ENCODE measurements at regions not wholly inside any gene's neighbourhood (a gene's known extent, or its start where the extent isn't known, plus 50 kb on each side); places are given as distances from the start of the nearest gene placed in this dataset.

- DNase-seq (ENCODE audit: low read depth in 2 of 2) = no peak
These were observed 328.9 kb downstream of the SEC23A start for GRCh38 chr14:38774162-38774561.

DNA sequence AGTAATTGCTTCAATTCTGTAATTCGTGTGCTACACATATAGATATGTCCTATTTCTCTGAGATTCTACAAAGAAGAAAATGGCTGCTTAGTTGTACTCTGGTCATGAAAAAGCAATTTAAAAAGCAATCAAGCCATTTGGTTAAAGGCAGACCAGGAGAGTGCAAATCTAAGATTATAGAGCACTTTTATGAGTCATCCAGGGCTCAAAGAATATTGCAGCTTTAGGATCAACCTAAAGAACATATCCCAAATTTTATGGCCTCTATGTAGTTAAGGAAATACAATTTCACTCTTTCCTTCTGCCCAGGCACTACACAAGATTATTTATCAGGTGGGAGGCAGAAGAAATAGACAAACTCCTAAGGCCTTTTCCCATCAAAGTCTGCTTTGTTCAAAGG is 332.8 kb downstream of the SEC23A start:
- DNase-seq (ENCODE audit: low read depth in 2 of 2) = no peak

- no peak for DNase-seq (ENCODE audit: low read depth in 2 of 2)
These were observed 340.2 kb downstream of the SEC23A start for GRCh38 chr14:38762845-38763244.

DNA sequence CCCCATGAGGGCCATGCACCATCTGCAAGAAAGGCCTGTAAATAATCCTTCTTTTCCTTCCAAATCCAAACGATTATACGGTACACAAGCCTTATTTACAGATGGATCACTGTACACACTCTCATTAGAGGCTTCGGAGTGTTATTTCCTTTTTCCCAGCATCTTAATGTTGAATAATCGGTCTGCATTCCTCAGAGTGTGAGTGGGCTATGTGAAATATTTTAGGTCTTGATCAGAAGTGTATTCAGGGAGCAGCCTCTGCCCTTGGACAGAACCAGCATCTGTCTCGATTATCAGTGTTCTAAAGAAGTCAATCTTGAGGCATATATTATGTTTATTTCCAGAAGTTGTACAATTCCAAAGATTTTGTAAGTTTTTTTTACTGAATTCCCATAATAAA is 340.6 kb downstream of the SEC23A start:
- no peak for DNase-seq (ENCODE audit: low read depth in 2 of 2)

- DNase-seq (ENCODE audit: low read depth in 2 of 2) = no peak
These were observed 342.0 kb downstream of the SEC23A start for GRCh38 chr14:38761033-38761432.

DNA sequence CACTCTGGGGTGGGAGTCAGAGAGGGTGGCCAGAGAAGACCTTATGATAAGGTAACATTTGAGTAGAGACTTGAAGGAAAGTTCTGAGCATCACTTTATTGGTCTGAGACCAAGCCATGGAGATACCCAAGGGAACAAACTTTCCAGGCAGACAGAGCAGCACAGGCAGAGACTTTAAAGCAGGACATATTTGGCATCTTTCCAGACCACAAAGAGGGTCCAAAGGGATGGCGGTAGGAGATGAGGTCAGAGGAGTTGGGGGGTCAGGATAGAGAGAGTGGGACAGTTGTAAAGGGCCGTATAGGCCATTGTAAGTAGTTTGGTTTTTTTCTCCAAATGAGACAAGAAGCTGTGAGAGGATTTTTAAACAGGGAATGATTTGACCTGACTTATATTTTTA is 344.4 kb downstream of the SEC23A start:
- no peak for DNase-seq (ENCODE audit: low read depth in 2 of 2)

DNA sequence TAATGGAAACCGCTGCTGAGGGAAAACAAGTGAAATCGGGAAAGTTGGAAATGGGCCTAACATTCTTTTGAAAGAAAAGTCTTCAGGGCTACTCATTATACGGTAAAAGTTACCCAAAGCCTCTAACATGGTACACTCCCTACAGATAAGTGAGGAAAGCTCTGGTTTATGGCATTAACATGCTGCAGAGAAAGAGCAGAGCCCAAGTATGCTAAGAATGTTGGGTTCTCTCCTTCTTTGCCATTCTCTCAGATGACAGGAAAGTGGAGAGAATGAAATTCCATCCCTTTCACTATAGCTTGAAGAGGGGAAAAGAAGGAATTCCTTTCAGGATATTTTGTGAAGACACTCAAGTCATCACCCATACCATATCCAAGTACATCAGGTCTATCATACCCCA is 348.0 kb downstream of the SEC23A start:
- DNase-seq (ENCODE audit: low read depth in 2 of 2) = no peak

- DNase-seq (ENCODE audit: low read depth in 2 of 2) = no peak
These were observed 350.3 kb downstream of the SEC23A start for GRCh38 chr14:38752750-38753149.

DNA sequence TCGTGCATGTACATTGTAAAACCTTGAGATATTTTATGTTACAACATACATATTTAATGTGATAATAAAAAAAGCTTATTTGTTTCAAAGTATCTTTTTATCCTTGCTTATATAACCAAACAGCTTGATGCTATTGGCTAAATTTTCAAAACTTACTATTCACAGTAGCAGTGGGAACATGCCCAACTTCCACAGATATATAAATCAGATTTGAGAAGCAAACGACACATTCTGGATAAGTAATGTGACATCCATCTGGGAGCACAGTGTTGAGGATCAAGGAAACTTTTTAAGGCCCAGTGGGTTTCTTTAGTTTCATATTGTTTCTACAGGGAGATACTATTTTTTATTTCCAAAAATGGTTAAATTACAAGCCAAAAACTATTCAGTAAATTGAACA is 350.7 kb downstream of the SEC23A start:
- DNase-seq (ENCODE audit: low read depth in 2 of 2) = no peak

DNA sequence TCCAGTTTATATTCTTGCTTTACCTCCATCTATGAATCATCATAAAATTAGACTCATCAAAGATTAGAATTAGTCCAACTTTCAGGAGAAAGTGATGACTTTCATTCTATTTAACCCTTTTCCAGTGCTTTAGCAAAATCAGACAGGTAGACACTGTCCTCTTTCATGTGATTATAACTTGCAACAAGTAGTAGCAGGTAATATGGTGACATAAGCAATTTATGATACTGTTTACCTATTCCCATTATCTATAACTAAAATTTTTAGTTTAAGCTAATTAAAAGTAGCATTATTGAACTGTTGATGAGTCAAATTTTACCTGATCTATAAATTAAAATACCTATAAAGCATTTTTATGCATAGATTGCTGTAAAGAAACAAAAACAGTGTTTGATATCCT is 351.6 kb downstream of the SEC23A start:
- no peak for DNase-seq (ENCODE audit: low read depth in 2 of 2)

GRCh38 chr14:38749936-38750335 is 353.1 kb downstream of the SEC23A start:
- DNase-seq (ENCODE audit: low read depth in 2 of 2) = no peak

DNA sequence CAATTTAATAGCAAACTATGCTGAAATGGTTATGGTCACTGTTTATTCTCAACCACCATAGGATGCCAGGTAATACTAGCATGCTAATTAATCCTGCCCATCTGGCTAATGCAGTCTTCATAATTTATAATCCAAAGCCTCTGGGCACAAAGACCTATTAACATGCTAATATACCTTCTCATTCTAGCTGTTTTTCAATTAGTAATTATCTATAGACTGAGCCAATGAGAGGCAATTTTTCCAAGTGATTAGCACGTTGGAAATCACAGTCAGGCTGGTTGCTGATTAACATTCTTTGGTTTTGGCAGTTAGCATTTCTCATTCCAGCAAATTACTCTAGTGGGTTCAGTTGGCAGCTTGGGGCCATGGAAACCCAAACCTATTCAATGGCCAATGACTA is 357.2 kb downstream of the SEC23A start:
- DNase-seq (ENCODE audit: low read depth in 2 of 2) = no peak

GRCh38 chr14:38743966-38744584 is 359.0 kb downstream of the SEC23A start:
- DNase-seq (ENCODE audit: low read depth in 2 of 2) = no peak

GRCh38 chr14:38737686-38738407 is 365.2 kb downstream of the SEC23A start:
- DNase-seq (ENCODE audit: low read depth in 2 of 2) = no peak

- DNase-seq (ENCODE audit: low read depth in 2 of 2) = no peak
These were observed 368.0 kb downstream of the SEC23A start for GRCh38 chr14:38735005-38735404.

DNA sequence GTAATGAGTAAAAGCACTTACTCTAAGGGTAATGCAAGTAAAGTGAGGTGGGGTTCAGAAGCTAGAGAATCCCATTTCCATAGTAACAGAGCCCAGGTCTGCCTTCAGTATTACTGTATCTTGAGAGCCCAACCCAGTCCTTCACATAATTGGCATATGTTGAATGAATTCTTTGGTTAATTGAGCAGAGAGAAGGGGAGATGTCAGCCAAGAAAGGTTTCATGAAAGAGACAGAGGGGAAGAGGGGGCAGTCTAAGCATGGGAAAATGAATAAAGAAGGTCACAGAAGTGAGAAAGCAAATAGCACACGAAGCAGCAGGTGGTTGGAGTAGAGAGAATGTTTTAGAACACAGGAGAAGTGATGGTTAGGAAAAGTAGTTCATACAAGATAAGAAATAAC is 371.1 kb downstream of the SEC23A start:
- DNase-seq (ENCODE audit: low read depth in 2 of 2) = no peak

- DNase-seq (ENCODE audit: low read depth in 2 of 2) = no peak
These were observed 372.6 kb downstream of the SEC23A start for GRCh38 chr14:38730420-38730819.

- DNase-seq (ENCODE audit: low read depth in 2 of 2) = no peak
These were observed 375.3 kb downstream of the SEC23A start for GRCh38 chr14:38727731-38728130.

GRCh38 chr14:38724621-38725020 is 378.4 kb downstream of the SEC23A start:
- no peak for DNase-seq (ENCODE audit: low read depth in 2 of 2)

DNA sequence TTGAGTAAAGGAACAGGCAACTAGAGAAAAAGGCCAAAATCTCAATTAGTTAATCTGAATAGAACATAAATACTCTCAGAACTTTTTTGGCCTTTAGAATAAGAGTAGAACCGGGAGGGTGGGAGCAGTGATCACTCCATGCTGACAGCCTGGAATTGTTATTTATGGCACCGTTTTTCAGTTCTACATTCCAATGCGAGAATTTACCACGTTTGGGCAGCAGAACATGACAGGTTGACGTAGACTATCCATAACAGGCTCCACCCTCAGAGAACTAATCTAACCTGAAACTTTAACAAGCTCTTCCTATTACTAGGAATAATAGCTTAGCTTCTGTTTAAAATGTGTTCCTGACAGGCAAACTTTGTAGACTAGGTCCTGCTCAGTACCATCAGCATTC is 379.1 kb downstream of the SEC23A start:
- DNase-seq (ENCODE audit: low read depth in 2 of 2) = no peak

GRCh38 chr14:38723277-38723676 is 379.8 kb downstream of the SEC23A start:
- no peak for DNase-seq (ENCODE audit: low read depth in 2 of 2)

- no peak for DNase-seq (ENCODE audit: low read depth in 2 of 2)
These were observed 381.1 kb downstream of the SEC23A start for GRCh38 chr14:38721822-38722431.

DNA sequence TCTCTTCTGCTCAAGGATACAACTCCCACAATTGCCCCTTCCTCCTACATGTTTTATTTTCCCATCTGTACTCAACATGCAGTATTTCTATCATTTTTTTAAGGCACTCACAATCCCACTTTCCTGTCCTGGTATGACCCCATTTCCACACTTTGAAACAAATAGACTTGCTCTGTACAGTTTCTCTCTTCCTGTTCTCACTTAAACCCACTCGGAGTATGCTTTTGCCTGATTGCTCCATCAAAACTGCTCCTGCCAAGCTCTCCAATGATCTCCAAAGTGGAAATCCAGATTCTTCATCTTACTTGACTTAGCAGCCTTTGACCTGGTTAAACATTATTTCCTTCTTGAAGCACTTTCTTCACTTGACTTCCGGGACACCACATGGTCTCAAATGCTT is 384.5 kb downstream of the SEC23A start:
- DNase-seq (ENCODE audit: low read depth in 2 of 2) = no peak

Data from stimulated activated CD8-positive, alpha-beta memory T cell treated with anti-CD3 and anti-CD28 coated beads, Interleukin-7, amount 100 ng/mL, for 1 hour (primary cell).